ENCODE measurements at regions not wholly inside any gene's neighbourhood (a gene's known extent, or its start where the extent isn't known, plus 50 kb on each side); places are given as distances from the start of the nearest gene placed in this dataset.

GRCh38 chr2:236819275-236820002 lies 249.8 kb downstream of the ACKR3 start:
- intact Hi-C loops (cut with micrococcal nuclease), result no loop called here
- peaks cover 3% of the 10 kb centered on the region for H3K27me3 Mint-ChIP-seq
- H3K4me1 Mint-ChIP-seq (ENCODE audit: low read depth), result no peaks in the 10 kb centered on the region
- DNase-seq, result no peak
- no peaks in the 10 kb centered on the region for H3K36me3 Mint-ChIP-seq
- CTCF ChIA-PET, result interaction anchor here (0.6 to 1.0 kb wide), 2 partner anchors 210 to 306 kb away, joined by 3 read pairs; no protein-coding TSS in a partner anchor
- no peak overlapping the region for H3K4me3 Mint-ChIP-seq
- no peak overlapping the region for H3K27ac Mint-ChIP-seq
- POLR2A ChIA-PET, result no interaction called here
- peaks cover 10% of the 10 kb centered on the region for H3K9me3 Mint-ChIP-seq

- intact Hi-C loops (cut with micrococcal nuclease), result no loop called here
- H3K27ac Mint-ChIP-seq, result no peak overlapping the region
- H3K4me3 Mint-ChIP-seq, result no peak overlapping the region
- ChIA-PET POLR2A (no interaction called here), CTCF (interaction anchor here (1.0 kb wide), 1 partner anchor 308 kb away, joined by 3 read pairs; no protein-coding TSS in a partner anchor)
- H3K27me3 Mint-ChIP-seq, result peaks cover 3% of the 10 kb centered on the region
- H3K36me3 Mint-ChIP-seq, result no peaks in the 10 kb centered on the region
- H3K4me1 Mint-ChIP-seq (ENCODE audit: low read depth), result no peaks in the 10 kb centered on the region
- no peak for DNase-seq
- H3K9me3 Mint-ChIP-seq, result peaks cover 10% of the 10 kb centered on the region
These were observed 251.2 kb downstream of the ACKR3 start for GRCh38 chr2:236820763-236821344.

DNA sequence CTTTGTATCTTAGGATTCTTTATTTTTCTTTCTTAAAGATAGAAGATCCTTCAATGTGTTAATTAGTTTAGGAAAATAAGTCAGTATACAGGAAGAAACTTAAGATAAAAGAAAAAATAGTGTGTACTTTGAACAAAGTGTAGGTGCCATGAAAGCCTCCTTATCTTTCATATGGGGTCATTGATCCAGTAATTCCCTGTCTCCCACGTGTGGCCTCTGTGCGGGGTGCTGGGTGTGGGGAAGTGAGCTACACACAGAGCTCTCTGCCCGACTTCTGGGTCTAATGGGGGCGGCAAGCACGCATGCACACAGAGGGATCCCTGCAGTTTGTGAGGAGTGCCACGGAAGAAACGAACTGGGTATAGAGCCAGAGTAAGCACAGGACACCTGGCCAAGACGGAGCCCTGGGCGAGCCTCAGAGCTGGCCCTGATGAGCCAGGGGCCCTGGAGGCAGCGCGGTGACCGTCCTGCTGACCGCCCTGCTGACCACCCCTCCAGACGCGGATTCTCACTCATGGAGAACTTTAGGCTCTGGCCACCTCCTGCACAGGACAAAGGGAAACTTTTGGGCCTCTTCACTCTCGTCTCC lies 253.5 kb downstream of the ACKR3 start:
- Mint-ChIP-seq H3K4me1 (ENCODE audit: low read depth) (no peaks in the 10 kb centered on the region), H3K36me3 (no peaks in the 10 kb centered on the region), H3K9me3 (peaks cover 10% of the 10 kb centered on the region), H3K27me3 (no peaks in the 10 kb centered on the region), H3K27ac (no peak overlapping the region), H3K4me3 (no peak overlapping the region)
- DNase-seq, result no peak
- ChIA-PET CTCF (no interaction called here), POLR2A (no interaction called here)
- intact Hi-C loops (cut with micrococcal nuclease), result no loop called here

DNA sequence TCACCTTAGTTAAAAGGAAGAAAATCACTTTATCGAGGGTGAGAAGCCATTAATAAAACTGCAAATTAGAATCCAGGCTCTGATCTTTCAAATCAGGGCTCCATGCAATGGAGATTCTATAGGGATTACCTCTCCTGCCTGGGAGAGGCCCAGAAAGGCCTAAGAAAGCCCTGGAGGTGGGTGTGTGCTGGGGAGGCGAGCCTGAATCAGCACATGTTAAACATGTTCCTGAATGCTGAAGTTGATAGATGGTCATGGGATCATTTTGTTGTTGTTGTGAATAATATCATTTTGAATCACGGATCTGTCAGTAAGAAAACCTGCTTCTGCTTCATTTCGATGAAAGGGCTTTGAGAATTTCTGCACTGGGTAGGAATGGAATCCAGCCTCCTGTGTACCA lies 254.3 kb downstream of the ACKR3 start:
- no peaks in the 10 kb centered on the region for H3K36me3 Mint-ChIP-seq
- ChIA-PET POLR2A (no interaction called here), CTCF (no interaction called here)
- no peak for DNase-seq
- H3K27me3 Mint-ChIP-seq, result no peaks in the 10 kb centered on the region
- H3K27ac Mint-ChIP-seq, result no peak overlapping the region
- H3K4me1 Mint-ChIP-seq (ENCODE audit: low read depth), result no peaks in the 10 kb centered on the region
- H3K4me3 Mint-ChIP-seq, result no peak overlapping the region
- H3K9me3 Mint-ChIP-seq, result peaks cover 10% of the 10 kb centered on the region
- intact Hi-C loops (cut with micrococcal nuclease), result no loop called here

- H3K4me1 Mint-ChIP-seq (ENCODE audit: low read depth), result no peaks in the 10 kb centered on the region
- peaks cover 10% of the 10 kb centered on the region for H3K9me3 Mint-ChIP-seq
- no peak overlapping the region for H3K27ac Mint-ChIP-seq
- intact Hi-C loops (cut with micrococcal nuclease), result no loop called here
- no peaks in the 10 kb centered on the region for H3K36me3 Mint-ChIP-seq
- ChIA-PET CTCF (no interaction called here), POLR2A (no interaction called here)
- H3K27me3 Mint-ChIP-seq, result no peaks in the 10 kb centered on the region
- H3K4me3 Mint-ChIP-seq, result no peak overlapping the region
- DNase-seq, result no peak
These were observed 255.2 kb downstream of the ACKR3 start for GRCh38 chr2:236824836-236825235.

- Mint-ChIP-seq H3K36me3 (no peaks in the 10 kb centered on the region), H3K9me3 (peaks cover 10% of the 10 kb centered on the region), H3K27ac (no peak overlapping the region), H3K4me1 (ENCODE audit: low read depth) (no peaks in the 10 kb centered on the region), H3K27me3 (no peaks in the 10 kb centered on the region), H3K4me3 (no peak overlapping the region)
- intact Hi-C loops (cut with micrococcal nuclease), result no loop called here
- no peak for DNase-seq
- ChIA-PET POLR2A (no interaction called here), CTCF (no interaction called here)
These were observed 256.4 kb downstream of the ACKR3 start for GRCh38 chr2:236825989-236826510.

DNA sequence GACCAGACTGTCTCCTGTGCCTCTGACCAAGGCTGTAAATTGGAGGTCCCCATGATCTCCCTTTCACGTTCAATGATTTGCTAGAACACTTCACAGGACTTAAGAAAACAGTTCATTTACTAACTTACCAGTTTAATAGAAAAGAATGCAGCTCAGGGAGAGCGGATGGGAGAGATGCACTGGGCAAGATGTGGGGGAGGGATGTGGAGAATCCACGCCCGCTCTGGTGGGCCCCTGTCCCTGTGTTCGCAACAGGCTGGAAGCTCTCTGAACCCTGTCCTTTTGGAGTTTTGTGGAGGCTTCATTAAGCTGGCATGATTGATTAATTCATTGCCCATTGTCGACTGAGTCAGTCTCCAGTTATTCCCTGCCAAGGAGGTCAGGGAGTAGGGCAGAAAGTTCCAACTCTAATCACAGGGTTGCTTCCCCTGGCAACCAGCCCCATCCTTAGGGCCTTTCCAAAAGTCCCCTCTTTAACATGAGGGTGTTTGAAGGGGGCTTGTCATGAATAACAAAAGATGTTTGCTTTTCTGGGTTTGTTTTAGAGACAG lies 257.1 kb downstream of the ACKR3 start:
- no peak for DNase-seq
- Mint-ChIP-seq H3K27ac (no peak overlapping the region), H3K27me3 (no peaks in the 10 kb centered on the region), H3K4me1 (ENCODE audit: low read depth) (no peaks in the 10 kb centered on the region), H3K9me3 (peaks cover 6% of the 10 kb centered on the region), H3K4me3 (no peak overlapping the region), H3K36me3 (no peaks in the 10 kb centered on the region)
- CTCF ChIA-PET, result no interaction called here
- POLR2A ChIA-PET, result no interaction called here
- intact Hi-C loops (cut with micrococcal nuclease), result no loop called here

GRCh38 chr2:236827997-236828396 lies 257.7 kb upstream of the COPS8 start:
- Mint-ChIP-seq H3K9me3 (no peaks in the 10 kb centered on the region), H3K36me3 (no peaks in the 10 kb centered on the region), H3K4me1 (ENCODE audit: low read depth) (no peaks in the 10 kb centered on the region), H3K27ac (no peak overlapping the region), H3K4me3 (no peak overlapping the region), H3K27me3 (no peaks in the 10 kb centered on the region)
- no peak for DNase-seq
- ChIA-PET CTCF (no interaction called here), POLR2A (no interaction called here)
- intact Hi-C loops (cut with micrococcal nuclease), result no loop called here

- no peak overlapping the region for H3K27ac Mint-ChIP-seq
- H3K4me3 Mint-ChIP-seq, result no peak overlapping the region
- H3K9me3 Mint-ChIP-seq, result no peaks in the 10 kb centered on the region
- ChIA-PET POLR2A (no interaction called here), CTCF (interaction anchor here (1.1 kb wide), 1 partner anchor 49 kb away, joined by 3 read pairs; no protein-coding TSS in a partner anchor)
- H3K27me3 Mint-ChIP-seq, result no peaks in the 10 kb centered on the region
- intact Hi-C loops (cut with micrococcal nuclease), result no loop called here
- DNase-seq, result no peak
- H3K4me1 Mint-ChIP-seq (ENCODE audit: low read depth), result no peaks in the 10 kb centered on the region
- H3K36me3 Mint-ChIP-seq, result no peaks in the 10 kb centered on the region
These were observed 256.9 kb upstream of the COPS8 start for GRCh38 chr2:236828820-236829219.

DNA sequence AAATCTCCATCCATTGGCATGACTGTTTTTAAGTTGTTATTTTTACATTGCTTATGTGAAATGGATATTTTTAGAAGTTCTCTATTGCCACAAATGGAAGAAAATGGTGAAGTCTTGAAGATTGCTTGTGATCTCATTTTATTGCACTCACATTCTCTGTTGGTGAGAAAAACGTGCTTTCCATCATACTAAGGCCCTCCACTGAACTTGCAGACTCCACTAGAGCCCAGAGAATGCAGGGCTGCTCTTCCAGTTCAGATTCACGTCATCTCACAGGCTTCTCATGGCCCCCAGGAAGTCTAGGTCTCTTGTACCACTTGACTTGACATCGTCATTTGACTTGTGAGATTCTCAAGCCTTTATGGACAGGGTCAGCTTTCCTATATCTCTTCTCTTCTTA lies 254.8 kb upstream of the COPS8 start:
- no peak overlapping the region for H3K27ac Mint-ChIP-seq
- no peak overlapping the region for H3K4me3 Mint-ChIP-seq
- intact Hi-C loops (cut with micrococcal nuclease), result no loop called here

DNA sequence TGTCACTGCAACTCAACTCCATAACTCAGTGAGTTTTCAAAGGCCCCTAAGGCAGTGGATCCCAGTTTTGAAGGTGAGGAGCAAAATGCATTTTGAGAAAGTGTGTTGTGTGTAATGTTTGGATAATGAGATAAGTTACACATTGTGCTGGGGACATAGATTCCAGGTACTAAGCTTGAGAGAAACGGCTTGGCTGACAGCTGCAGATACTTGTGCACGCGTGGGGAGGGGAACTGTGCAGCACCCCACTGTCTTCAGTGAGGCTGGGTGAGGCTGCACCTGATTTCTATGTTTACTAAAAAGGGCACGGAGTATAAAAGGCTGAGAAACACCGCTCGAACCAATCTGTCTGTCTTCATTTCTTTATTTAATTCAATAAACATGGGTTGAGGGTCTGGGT lies 254.0 kb upstream of the COPS8 start:
- no peak for DNase-seq
- POLR2A ChIA-PET, result no interaction called here
- Mint-ChIP-seq H3K4me1 (ENCODE audit: low read depth) (no peaks in the 10 kb centered on the region), H3K9me3 (peaks cover 6% of the 10 kb centered on the region), H3K36me3 (no peaks in the 10 kb centered on the region), H3K27ac (no peak overlapping the region), H3K4me3 (no peak overlapping the region), H3K27me3 (peaks cover 2% of the 10 kb centered on the region)
- intact Hi-C loops (cut with micrococcal nuclease), result no loop called here
- CTCF ChIA-PET, result no interaction called here

More for the DNA sequence above, 254.8 kb upstream of the COPS8 start:
- Mint-ChIP-seq H3K27me3 (peaks cover 2% of the 10 kb centered on the region), H3K36me3 (no peaks in the 10 kb centered on the region), H3K4me1 (ENCODE audit: low read depth) (no peaks in the 10 kb centered on the region), H3K9me3 (peaks cover 2% of the 10 kb centered on the region)
- CTCF ChIA-PET, result no interaction called here
- POLR2A ChIA-PET, result no interaction called here
- no peak for DNase-seq

- Mint-ChIP-seq H3K27ac (no peak overlapping the region), H3K36me3 (no peaks in the 10 kb centered on the region), H3K27me3 (peaks cover 2% of the 10 kb centered on the region), H3K4me3 (no peak overlapping the region), H3K9me3 (peaks cover 6% of the 10 kb centered on the region), H3K4me1 (ENCODE audit: low read depth) (no peaks in the 10 kb centered on the region)
- intact Hi-C loops (cut with micrococcal nuclease), result no loop called here
- ChIA-PET POLR2A (no interaction called here), CTCF (no interaction called here)
- DNase-seq, result no peak
These were observed 252.1 kb upstream of the COPS8 start for GRCh38 chr2:236833501-236834073.
